ENCODE measurements at regions not wholly inside any gene's neighbourhood (a gene's known extent, or its start where the extent isn't known, plus 50 kb on each side); places are given as distances from the start of the nearest gene placed in this dataset.

DNA sequence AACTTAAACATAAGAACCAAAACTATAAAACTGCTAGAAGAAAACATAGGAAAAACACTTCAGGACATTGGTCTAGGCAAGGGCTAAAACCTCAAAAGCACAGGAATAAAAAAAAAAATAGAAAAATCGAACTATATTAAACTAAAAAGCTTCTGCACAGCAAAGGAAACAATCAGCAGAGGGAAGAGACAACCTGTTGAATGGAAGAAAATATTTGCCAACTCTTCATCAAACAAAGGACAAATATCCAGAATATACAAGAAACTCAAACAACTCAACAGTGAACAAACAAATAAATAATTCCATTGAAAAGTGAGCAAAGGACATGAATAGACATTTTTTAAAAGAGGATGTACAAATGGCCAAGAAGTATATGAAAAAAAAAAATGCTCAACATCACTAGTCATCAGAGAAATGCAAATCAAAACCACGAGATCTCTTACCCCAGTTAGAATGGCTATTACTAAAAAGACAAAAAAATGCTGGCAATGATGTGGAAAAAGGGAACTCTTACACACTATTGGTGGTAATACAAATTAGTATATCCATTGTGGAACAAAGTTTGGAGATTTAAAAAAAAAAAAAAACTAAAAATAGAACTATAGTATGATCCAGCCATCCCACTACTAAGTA is 152.0 kb downstream of the NDUFA12 start:
- Histone ChIP-seq H3K4me2 (no peak overlapping the region), H3K27ac (no peak overlapping the region), H3F3A (ENCODE audit: insufficient read depth, low read depth) (no peaks in the 10 kb centered on the region), H2AFZ (no peak overlapping the region), H3K4me1 (replicated peaks; ENCODE audit: insufficient read depth) (no peaks in the 10 kb centered on the region), H3K4me3 (no peak overlapping the region), H3K9me3 (ENCODE audit: insufficient read depth, low read depth) (no peaks in the 10 kb centered on the region), H3K27me3 (ENCODE audit: insufficient read depth, low read depth) (no peaks in the 10 kb centered on the region), H3K36me3 (ENCODE audit: low read depth) (no peaks in the 10 kb centered on the region), H3K9me2 (ENCODE audit: insufficient read depth) (0 out of 2 replicates have a peak, but pooled peaks cover under 1% of the 10 kb centered on the region), H3K79me2 (ENCODE audit: low read depth) (no peaks in the 10 kb centered on the region), H4K20me1 (ENCODE audit: insufficient read depth) (no peaks in the 10 kb centered on the region)
- no peak for DNase-seq
- intact Hi-C loops (cut with micrococcal nuclease; ENCODE audit: unreplicated experiment), result no loop called here
- ChIA-PET CTCF (no interaction called here), POLR2A (ENCODE audit: unreplicated experiment) (no interaction called here)
- no TSS peak for BruUV-seq (replicated peaks)
- TF ChIP-seq EZH2 (IDR thresholded peaks at IDR 0.05; ENCODE audit: low read depth) (no peak), CTCF (conservative IDR thresholded peaks at IDR 0.05) (no peak)

- intact Hi-C loops (cut with micrococcal nuclease; ENCODE audit: unreplicated experiment), result no loop called here
- H3K79me2 ChIP-seq (ENCODE audit: low read depth), result no peaks in the 10 kb centered on the region
- no peaks in the 10 kb centered on the region for H3F3A ChIP-seq (ENCODE audit: insufficient read depth, low read depth)
- POLR2A ChIA-PET (ENCODE audit: unreplicated experiment), result no interaction called here
- H3K9me3 ChIP-seq (ENCODE audit: insufficient read depth, low read depth), result no peaks in the 10 kb centered on the region
- H3K36me3 ChIP-seq (ENCODE audit: low read depth), result no peaks in the 10 kb centered on the region
- no peak overlapping the region for H2AFZ ChIP-seq
- H3K27ac ChIP-seq, result no peak overlapping the region
- BruUV-seq (replicated peaks), result no TSS peak
- no peaks in the 10 kb centered on the region for H3K9me2 ChIP-seq (ENCODE audit: insufficient read depth)
- no peaks in the 10 kb centered on the region for H3K27me3 ChIP-seq (ENCODE audit: insufficient read depth, low read depth)
- H3K4me3 ChIP-seq, result no peak overlapping the region
- no peak for DNase-seq
- TF ChIP-seq EZH2 (IDR thresholded peaks at IDR 0.05; ENCODE audit: low read depth), result no peak
- CTCF ChIA-PET, result no interaction called here
- H4K20me1 ChIP-seq (ENCODE audit: insufficient read depth), result no peaks in the 10 kb centered on the region
- H3K4me2 ChIP-seq, result no peak overlapping the region
- H3K4me1 ChIP-seq (replicated peaks; ENCODE audit: insufficient read depth), result no peaks in the 10 kb centered on the region
Measured at GRCh38 chr12:94849411-94849976, 154.0 kb downstream of the NDUFA12 start.

DNA sequence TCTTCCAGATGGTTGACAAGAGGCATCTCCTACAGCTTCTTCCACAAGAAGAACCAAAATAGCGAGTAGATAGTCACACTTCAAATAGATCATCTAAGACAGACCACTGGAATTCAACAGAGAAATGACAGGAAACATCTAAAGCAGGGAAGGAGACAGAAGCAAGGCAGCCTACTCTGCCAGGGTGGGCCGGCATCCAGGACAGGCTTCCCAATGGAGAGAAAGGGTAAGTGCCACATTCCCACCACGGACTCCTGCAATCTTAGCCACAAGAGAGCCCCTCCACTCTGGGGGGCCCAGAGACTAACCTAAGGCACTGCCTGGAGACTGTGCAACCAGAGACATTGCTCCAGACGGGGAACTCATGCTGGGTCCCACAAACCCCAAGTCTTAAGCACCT is 154.5 kb downstream of the NDUFA12 start:
- POLR2A ChIA-PET (ENCODE audit: unreplicated experiment), result no interaction called here
- no TSS peak for BruUV-seq (replicated peaks)
- no peak for DNase-seq
- no peak overlapping the region for H2AFZ ChIP-seq
- CTCF ChIA-PET, result no interaction called here
- H3K4me2 ChIP-seq, result no peak overlapping the region
- no peaks in the 10 kb centered on the region for H3K79me2 ChIP-seq (ENCODE audit: low read depth)
- H3F3A ChIP-seq (ENCODE audit: insufficient read depth, low read depth), result no peaks in the 10 kb centered on the region
- H3K27ac ChIP-seq, result no peak overlapping the region
- intact Hi-C loops (cut with micrococcal nuclease; ENCODE audit: unreplicated experiment), result no loop called here
- no peaks in the 10 kb centered on the region for H3K36me3 ChIP-seq (ENCODE audit: low read depth)
- no peaks in the 10 kb centered on the region for H3K9me2 ChIP-seq (ENCODE audit: insufficient read depth)
- no peaks in the 10 kb centered on the region for H3K4me1 ChIP-seq (replicated peaks; ENCODE audit: insufficient read depth)
- H4K20me1 ChIP-seq (ENCODE audit: insufficient read depth), result no peaks in the 10 kb centered on the region
- no peak for TF ChIP-seq CTCF (conservative IDR thresholded peaks at IDR 0.05)
- TF ChIP-seq EZH2 (IDR thresholded peaks at IDR 0.05; ENCODE audit: low read depth), result no peak
- no peaks in the 10 kb centered on the region for H3K27me3 ChIP-seq (ENCODE audit: insufficient read depth, low read depth)
- no peaks in the 10 kb centered on the region for H3K9me3 ChIP-seq (ENCODE audit: insufficient read depth, low read depth)
- no peak overlapping the region for H3K4me3 ChIP-seq

- TF ChIP-seq CTCF (conservative IDR thresholded peaks at IDR 0.05) (no peak), EZH2 (IDR thresholded peaks at IDR 0.05; ENCODE audit: low read depth) (no peak)
- CTCF ChIA-PET, result no interaction called here
- intact Hi-C loops (cut with micrococcal nuclease; ENCODE audit: unreplicated experiment), result no loop called here
- BruUV-seq (replicated peaks), result no TSS peak
- H3K79me2 ChIP-seq (ENCODE audit: low read depth), result no peaks in the 10 kb centered on the region
- H2AFZ ChIP-seq, result no peak overlapping the region
- no peaks in the 10 kb centered on the region for H3K9me3 ChIP-seq (ENCODE audit: insufficient read depth, low read depth)
- no peak for DNase-seq
- no peaks in the 10 kb centered on the region for H3K9me2 ChIP-seq (ENCODE audit: insufficient read depth)
- H3K4me2 ChIP-seq, result no peak overlapping the region
- POLR2A ChIA-PET (ENCODE audit: unreplicated experiment), result interaction anchor here (0.6 kb wide), 1 partner anchor 1123 kb away, joined by 4 read pairs; no protein-coding TSS in a partner anchor
- H3K36me3 ChIP-seq (ENCODE audit: low read depth), result no peaks in the 10 kb centered on the region
- no peaks in the 10 kb centered on the region for H3K4me1 ChIP-seq (replicated peaks; ENCODE audit: insufficient read depth)
- H3K4me3 ChIP-seq, result no peak overlapping the region
- no peaks in the 10 kb centered on the region for H4K20me1 ChIP-seq (ENCODE audit: insufficient read depth)
- H3K27me3 ChIP-seq (ENCODE audit: insufficient read depth, low read depth), result no peaks in the 10 kb centered on the region
- H3K27ac ChIP-seq, result no peak overlapping the region
- H3F3A ChIP-seq (ENCODE audit: insufficient read depth, low read depth), result no peaks in the 10 kb centered on the region
Measured at GRCh38 chr12:94845110-94845509, 158.4 kb downstream of the NDUFA12 start.
